ENCODE measurements at regions not wholly inside any gene's neighbourhood (a gene's known extent, or its start where the extent isn't known, plus 50 kb on each side); places are given as distances from the start of the nearest gene placed in this dataset.

DNA sequence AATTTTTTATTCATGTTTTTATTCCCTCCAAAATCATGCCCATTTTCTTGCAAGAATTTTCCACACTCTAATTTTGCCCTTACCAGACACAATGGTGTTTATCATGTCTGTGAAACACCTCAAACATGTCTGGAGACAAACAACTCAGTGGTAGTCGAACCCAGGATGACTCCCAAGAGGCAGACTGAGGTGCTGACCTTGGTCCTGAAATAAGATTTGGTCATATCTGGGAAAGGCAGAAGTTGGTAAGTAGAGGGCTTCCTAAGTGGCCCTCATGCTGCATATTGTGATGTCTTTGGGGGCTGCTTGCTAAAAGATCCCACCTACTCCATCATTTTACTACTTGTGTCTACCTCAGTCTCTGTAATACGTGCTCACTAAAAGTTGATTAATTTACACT is 369.4 kb upstream of the ISX start:
- Histone ChIP-seq H3K27me3 (ENCODE audit: insufficient read depth, low read length) (no peaks in the 10 kb centered on the region), H3K4me3 (replicated peaks in 1 of 2; ENCODE audit: low read depth in 1 of 2, low read length in 2 of 2) (no peak overlapping the region), H3K79me2 (ENCODE audit: insufficient read depth, low read length) (no peaks in the 10 kb centered on the region), H3K9me3 (ENCODE audit: control insufficient read depth in 1 of 2, insufficient read depth in 1 of 2, low read depth in 1 of 2, low read length in 2 of 2) (peaks cover 0 to 28% of the 10 kb centered on the region in 2 experiments; a peak in 2 of 4 replicates), H3K4me1 (ENCODE audit: control insufficient read depth in 1 of 2, insufficient read depth in 2 of 2, low read length in 2 of 2) (no peaks in the 10 kb centered on the region), H4K20me1 (ENCODE audit: insufficient read depth) (no peaks in the 10 kb centered on the region), H2AFZ (ENCODE audit: low read depth, low read length, poor library complexity, severe bottlenecking) (no peak overlapping the region), H3K9me2 (ENCODE audit: insufficient read depth) (no peaks in the 10 kb centered on the region), H3K9ac (ENCODE audit: low read length) (no peak overlapping the region), H3K36me3 (ENCODE audit: control insufficient read depth in 1 of 2, insufficient read depth in 2 of 2, low read length in 2 of 2) (no peaks in the 10 kb centered on the region), H3K27ac (ENCODE audit: low read depth, low read length) (no peak overlapping the region), H3K4me2 (ENCODE audit: low read length) (no peak overlapping the region)
- CTCF ChIA-PET = no interaction called here
- DNase-seq (ENCODE audit: low read depth, low spot score) (no peak), ATAC-seq (no peak)
- BruUV-seq (replicated peaks) = no TSS peak
- intact Hi-C loops (cut with micrococcal nuclease) = no loop called here
- POLR2A ChIA-PET = no interaction called here
- TF ChIP-seq POLR2A (IDR thresholded peaks at IDR 0.05; ENCODE audit: borderline replicate concordance, extremely low read depth, insufficient read depth, insufficient read length) = no peak
- TF ChIP-seq, protein P1, sequence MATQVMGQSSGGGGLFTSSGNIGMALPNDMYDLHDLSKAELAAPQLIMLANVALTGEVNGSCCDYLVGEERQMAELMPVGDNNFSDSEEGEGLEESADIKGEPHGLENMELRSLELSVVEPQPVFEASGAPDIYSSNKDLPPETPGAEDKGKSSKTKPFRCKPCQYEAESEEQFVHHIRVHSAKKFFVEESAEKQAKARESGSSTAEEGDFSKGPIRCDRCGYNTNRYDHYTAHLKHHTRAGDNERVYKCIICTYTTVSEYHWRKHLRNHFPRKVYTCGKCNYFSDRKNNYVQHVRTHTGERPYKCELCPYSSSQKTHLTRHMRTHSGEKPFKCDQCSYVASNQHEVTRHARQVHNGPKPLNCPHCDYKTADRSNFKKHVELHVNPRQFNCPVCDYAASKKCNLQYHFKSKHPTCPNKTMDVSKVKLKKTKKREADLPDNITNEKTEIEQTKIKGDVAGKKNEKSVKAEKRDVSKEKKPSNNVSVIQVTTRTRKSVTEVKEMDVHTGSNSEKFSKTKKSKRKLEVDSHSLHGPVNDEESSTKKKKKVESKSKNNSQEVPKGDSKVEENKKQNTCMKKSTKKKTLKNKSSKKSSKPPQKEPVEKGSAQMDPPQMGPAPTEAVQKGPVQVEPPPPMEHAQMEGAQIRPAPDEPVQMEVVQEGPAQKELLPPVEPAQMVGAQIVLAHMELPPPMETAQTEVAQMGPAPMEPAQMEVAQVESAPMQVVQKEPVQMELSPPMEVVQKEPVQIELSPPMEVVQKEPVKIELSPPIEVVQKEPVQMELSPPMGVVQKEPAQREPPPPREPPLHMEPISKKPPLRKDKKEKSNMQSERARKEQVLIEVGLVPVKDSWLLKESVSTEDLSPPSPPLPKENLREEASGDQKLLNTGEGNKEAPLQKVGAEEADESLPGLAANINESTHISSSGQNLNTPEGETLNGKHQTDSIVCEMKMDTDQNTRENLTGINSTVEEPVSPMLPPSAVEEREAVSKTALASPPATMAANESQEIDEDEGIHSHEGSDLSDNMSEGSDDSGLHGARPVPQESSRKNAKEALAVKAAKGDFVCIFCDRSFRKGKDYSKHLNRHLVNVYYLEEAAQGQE (IDR thresholded peaks at IDR 0.05; ENCODE audit: low read depth) = peak; percentile 8
- RAD21 ChIA-PET (ENCODE audit: low non-redundant PET in 1 of 2, low total read pairs in 2 of 2, uncharacterized antibody in 2 of 2, unreplicated experiment in 2 of 2) = no interaction called here

DNA sequence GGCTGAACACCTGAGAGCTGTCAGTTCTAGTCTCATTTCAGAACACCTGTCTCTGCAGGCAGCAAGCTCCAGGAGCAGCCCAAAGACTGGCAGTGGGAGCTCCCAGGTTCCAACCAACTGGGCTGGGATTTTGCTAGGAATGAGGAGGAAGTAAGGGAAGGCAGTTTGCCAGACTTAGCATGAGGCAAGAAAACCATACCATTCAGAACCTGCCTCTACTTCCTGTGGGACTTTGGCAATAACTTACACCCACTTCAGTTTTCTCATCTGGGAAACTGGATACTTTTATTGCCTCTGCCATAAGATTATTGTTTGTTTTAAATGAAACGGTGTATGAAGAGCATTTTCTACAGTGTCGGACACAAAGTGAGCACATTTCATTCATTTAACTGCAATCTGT is 363.7 kb upstream of the ISX start:
- Histone ChIP-seq H3K27ac (ENCODE audit: low read depth, low read length) (no peak overlapping the region), H3K4me1 (ENCODE audit: control insufficient read depth in 1 of 2, insufficient read depth in 2 of 2, low read length in 2 of 2) (no peaks in the 10 kb centered on the region), H2AFZ (ENCODE audit: low read depth, low read length, poor library complexity, severe bottlenecking) (no peak overlapping the region), H3K9me3 (ENCODE audit: control insufficient read depth in 1 of 2, insufficient read depth in 1 of 2, low read depth in 1 of 2, low read length in 2 of 2) (peaks cover 2 to 40% of the 10 kb centered on the region in 2 experiments; a peak in 2 of 4 replicates), H3K79me2 (ENCODE audit: insufficient read depth, low read length) (no peaks in the 10 kb centered on the region), H3K36me3 (ENCODE audit: control insufficient read depth in 1 of 2, insufficient read depth in 2 of 2, low read length in 2 of 2) (no peaks in the 10 kb centered on the region), H3K27me3 (ENCODE audit: insufficient read depth, low read length) (no peaks in the 10 kb centered on the region), H3K4me2 (ENCODE audit: low read length) (no peak overlapping the region), H4K20me1 (ENCODE audit: insufficient read depth) (no peaks in the 10 kb centered on the region), H3K4me3 (replicated peaks in 1 of 2; ENCODE audit: low read depth in 1 of 2, low read length in 2 of 2) (no peak overlapping the region), H3K9me2 (ENCODE audit: insufficient read depth) (no peaks in the 10 kb centered on the region), H3K9ac (ENCODE audit: low read length) (no peak overlapping the region)
- TF ChIP-seq ELF1 (IDR thresholded peaks at IDR 0.05; ENCODE audit: borderline replicate concordance, low read depth) (no peak), SP1 (IDR thresholded peaks at IDR 0.05; ENCODE audit: low read depth) (no peak), POLR2AphosphoS5 (IDR thresholded peaks at IDR 0.05; ENCODE audit: low read depth, low read length) (no peak), ZNF274 (IDR thresholded peaks at IDR 0.05; ENCODE audit: low read depth, low read length) (no peak), RAD21 (IDR thresholded peaks at IDR 0.05; ENCODE audit: low read depth) (no peak), ZFX (IDR thresholded peaks at IDR 0.05) (no peak), FOSL1 (IDR thresholded peaks at IDR 0.05; ENCODE audit: low read depth) (no peak), EGR1 (IDR thresholded peaks at IDR 0.05; ENCODE audit: low read depth) (no peak)
- TF ChIP-seq, protein P2, sequence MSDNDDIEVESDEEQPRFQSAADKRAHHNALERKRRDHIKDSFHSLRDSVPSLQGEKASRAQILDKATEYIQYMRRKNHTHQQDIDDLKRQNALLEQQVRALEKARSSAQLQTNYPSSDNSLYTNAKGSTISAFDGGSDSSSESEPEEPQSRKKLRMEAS (IDR thresholded peaks at IDR 0.05) = no peak
- TF ChIP-seq, protein P3, sequence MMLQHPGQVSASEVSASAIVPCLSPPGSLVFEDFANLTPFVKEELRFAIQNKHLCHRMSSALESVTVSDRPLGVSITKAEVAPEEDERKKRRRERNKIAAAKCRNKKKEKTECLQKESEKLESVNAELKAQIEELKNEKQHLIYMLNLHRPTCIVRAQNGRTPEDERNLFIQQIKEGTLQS (IDR thresholded peaks at IDR 0.05) = no peak
- DNase-seq (ENCODE audit: low read depth, low spot score) (no peak), ATAC-seq (no peak)
- ChIA-PET RAD21 (ENCODE audit: low non-redundant PET in 1 of 2, low total read pairs in 2 of 2, uncharacterized antibody in 2 of 2, unreplicated experiment in 2 of 2) (no interaction called here), POLR2A (no interaction called here), CTCF (no interaction called here)
- intact Hi-C loops (cut with micrococcal nuclease) = no loop called here
- no TSS peak for BruUV-seq (replicated peaks)
